HCT116 (cell line): ENCODE measurements at regions not wholly inside any gene's neighbourhood (a gene's known extent, or its start where the extent isn't known, plus 50 kb on each side); places are given as distances from the start of the nearest gene placed in this dataset.

Experiments used
- ATF3 ChIP-seq: IDR thresholded peaks from 2 replicates; pipeline ENCODE4 v1.6.1; 2012
- CTCF ChIP-seq, 3 experiments: fragments of 200-600 bp in 1 of 3; sonication (generic) in 1 of 3; IDR thresholded peaks in 2 of 3; conservative IDR thresholded peaks in 1 of 3; 2 replicates each; pipeline ENCODE4 v1.5.1; 2012 to 2017; ENCODE audit warnings: low read depth in 2 of 3, low read length in 2 of 3, antibody characterized with exemption in 1 of 3, borderline replicate concordance in 1 of 3, control low read depth in 1 of 3, mild to moderate bottlenecking in 1 of 3, mixed read lengths in 1 of 3, mixed run types in 1 of 3, moderate library complexity in 1 of 3; ENCODE audit not compliant: insufficient read depth in 1 of 3
- EZH2 ChIP-seq: fragments of 200-600 bp; sonication (generic); IDR thresholded peaks from 2 replicates; pipeline ENCODE4 v1.6.1; 2017; ENCODE audit warnings: antibody characterized with exemption, mixed run types
- EZH2phosphoT487 ChIP-seq: fragments of 200-600 bp; IDR thresholded peaks from 2 replicates; pipeline ENCODE4 v1.6.1; 2018; ENCODE audit warnings: antibody characterized with exemption, borderline replicate concordance
- FOSL1 ChIP-seq: IDR thresholded peaks from 2 replicates; pipeline ENCODE4 v1.6.1; 2012; ENCODE audit warnings: low read depth
- MAX ChIP-seq: IDR thresholded peaks from 2 replicates; pipeline ENCODE4 v1.6.1; 2012
- POLR2A ChIP-seq: IDR thresholded peaks from 2 replicates; pipeline ENCODE4 v1.7.0; 2011; ENCODE audit warnings: borderline replicate concordance; ENCODE audit not compliant: insufficient read depth, insufficient read length; ENCODE audit errors: extremely low read depth
- RAD21 ChIP-seq: IDR thresholded peaks from 2 replicates; pipeline ENCODE4 v1.6.1; 2012; ENCODE audit warnings: low read depth, mild to moderate bottlenecking
- SIN3A ChIP-seq: IDR thresholded peaks from 2 replicates; pipeline ENCODE4 v1.6.1; 2012; ENCODE audit warnings: low read depth

GRCh38 chr12:30164382-30165318, 380.9 kb upstream of the TMTC1 start:
- no peak for TF ChIP-seq CTCF (IDR thresholded peaks at IDR 0.05 in 2 of 3, conservative IDR thresholded peaks at IDR 0.05 in 1 of 3; ENCODE audit: borderline replicate concordance in 1 of 3, insufficient read depth in 1 of 3, low read depth in 2 of 3, low read length in 2 of 3)
- TF ChIP-seq ATF3: no peak
- TF ChIP-seq RAD21: no peak
- TF ChIP-seq FOSL1: no peak
- TF ChIP-seq EZH2phosphoT487: no peak
- TF ChIP-seq EZH2: no peak
- no peak for TF ChIP-seq MAX
- no peak for TF ChIP-seq POLR2A
- TF ChIP-seq SIN3A: no peak
